Kidney glomerular epithelial cell (primary cell): ENCODE measurements at regions not wholly inside any gene's neighbourhood (a gene's known extent, or its start where the extent isn't known, plus 50 kb on each side); places are given as distances from the start of the nearest gene placed in this dataset.

Source experiments
- DNase-seq: peaks from one replicate; lab custom pipeline; 2025; lab: John Stamatoyannopoulos, UW

DNA sequence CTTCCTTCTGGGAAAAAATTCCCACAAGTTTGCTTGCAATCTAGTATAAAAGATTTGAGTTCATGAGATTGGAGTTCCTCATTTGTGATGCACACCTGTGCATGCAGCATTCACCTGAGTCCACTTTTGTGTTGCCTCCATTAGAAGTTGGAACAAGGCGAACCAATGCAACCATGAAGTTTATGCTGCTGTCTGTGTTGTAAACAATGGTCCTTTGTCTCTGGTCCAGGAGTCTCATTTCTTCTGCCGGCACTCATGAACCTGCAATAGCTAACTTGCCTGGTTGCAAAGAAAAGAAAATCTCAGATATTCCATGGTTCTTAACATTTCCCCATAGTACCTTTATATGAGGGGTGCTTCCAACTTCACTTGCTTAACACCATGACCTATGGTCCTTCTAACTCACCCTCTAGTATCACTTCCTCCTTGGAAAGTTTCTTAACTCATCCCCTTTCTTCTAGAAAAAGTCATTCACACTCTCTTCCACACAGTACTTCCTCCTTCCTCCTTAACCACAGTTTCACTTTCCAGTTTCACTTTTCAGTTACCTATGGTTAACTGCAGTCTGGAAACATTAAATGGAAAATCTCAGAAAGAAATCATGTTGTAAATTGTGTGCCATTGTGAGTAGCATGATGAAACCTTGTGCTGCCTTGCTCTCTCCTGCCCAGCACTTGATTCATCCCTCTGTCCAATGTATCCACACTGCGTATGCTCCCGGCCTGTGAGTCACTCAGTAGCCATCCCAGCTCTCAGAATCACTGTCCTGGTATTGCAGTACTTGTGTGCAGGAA lies 128.8 kb upstream of the TRIB2 start:
- DNase-seq: peak; percentile 76

DNA sequence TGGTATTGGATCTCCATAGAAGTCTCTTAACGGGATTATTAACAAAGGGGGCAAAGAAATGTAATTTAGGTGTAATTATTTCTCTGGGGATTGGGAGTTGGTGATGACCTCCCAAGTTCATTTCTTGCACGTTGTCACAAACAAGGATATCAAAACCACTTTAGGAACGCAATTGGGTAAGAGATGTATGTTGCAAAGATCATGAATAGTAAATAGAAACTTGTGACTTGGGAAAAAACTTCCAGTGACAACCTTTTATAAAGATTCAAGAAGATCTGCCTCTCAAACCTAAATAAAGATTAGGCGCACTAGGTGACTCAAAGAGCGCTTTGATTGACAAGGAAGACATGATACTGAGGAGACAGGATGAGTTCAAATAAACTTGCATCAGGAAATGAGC lies 127.8 kb upstream of the TRIB2 start:
- no peak for DNase-seq

DNA sequence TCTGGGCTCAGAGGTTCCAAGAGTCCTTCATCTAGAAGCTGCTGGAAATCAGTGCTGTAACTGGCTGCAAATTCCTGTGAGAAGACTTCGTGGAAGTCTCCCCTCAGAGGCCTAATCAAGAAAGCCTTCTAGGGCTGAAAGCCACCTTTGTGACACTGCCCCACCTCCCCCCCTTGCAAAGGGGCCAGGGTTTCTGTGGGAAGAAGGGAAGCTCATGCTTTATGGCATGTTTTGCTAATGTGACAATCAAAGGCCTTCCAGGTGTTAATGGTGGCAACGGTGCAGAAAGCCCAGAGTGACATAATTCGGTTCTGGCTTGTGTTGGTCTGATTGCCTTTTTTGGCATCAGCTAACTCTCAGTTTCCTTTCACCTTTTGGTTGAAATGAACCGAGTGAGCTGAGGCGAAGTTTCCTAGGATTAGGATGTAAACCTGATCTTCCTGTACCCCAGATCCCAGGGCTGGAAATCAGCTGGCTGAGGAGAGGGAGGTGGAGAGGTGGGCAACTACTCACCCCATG lies 126.9 kb upstream of the TRIB2 start:
- DNase-seq: no peak

DNA sequence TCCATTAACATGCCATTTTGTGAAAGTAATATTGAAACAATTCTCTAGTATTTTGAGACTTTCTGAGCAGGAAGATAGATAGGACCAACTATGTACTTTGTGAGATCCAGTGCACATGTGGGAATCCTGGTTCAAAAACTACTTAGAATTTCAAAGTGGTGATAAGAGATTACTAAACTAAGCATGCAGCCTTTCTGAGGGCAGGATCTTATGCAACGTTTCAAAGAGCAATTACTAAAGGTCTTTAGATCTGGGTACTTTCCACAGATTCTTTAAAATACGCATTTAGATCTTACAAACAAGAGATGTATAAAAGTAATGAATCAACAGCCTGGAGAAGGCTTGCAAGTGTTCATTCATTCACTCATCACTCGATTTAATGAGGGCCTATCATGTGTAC lies 124.4 kb upstream of the TRIB2 start:
- DNase-seq: no peak

DNA sequence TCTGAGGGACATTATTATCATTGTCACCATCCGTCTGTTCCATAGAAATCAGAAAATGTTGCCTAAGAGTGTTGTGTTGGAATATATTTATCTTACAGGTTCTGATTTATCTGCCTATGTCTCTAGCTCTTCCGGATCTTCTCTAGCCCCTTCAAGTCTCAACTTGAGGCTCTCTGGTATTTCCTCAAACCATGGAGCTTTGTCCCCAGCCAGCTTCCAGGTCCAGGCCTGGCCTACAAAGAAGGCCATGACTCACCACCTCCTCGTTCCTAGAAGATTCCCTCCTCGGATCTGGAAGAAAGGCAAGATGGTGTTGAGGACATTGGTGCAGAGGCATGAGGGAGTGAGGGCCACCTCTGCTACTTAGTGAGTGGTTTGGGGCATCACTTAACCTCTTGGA lies 122.1 kb upstream of the TRIB2 start:
- no peak for DNase-seq

DNA sequence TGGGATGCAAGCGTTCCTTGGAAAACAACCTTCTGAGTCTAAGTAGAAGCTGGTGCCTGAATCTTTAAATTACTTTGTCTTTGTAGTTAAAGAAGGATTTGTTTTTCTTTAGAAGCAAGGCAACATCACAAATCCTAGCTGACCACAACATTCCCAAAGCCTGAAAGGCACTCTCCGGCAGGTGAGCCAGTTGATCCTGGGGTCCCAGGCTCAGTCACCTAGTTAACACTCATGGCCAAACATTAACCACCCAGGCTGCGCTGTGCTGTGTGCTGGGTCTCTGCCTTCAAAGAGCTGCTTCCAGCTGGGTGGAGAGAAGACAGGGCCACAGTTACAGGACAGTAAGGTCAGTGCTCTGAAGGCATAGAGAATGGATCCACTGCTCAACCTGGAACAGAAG lies 120.0 kb upstream of the TRIB2 start:
- DNase-seq: no peak

DNA sequence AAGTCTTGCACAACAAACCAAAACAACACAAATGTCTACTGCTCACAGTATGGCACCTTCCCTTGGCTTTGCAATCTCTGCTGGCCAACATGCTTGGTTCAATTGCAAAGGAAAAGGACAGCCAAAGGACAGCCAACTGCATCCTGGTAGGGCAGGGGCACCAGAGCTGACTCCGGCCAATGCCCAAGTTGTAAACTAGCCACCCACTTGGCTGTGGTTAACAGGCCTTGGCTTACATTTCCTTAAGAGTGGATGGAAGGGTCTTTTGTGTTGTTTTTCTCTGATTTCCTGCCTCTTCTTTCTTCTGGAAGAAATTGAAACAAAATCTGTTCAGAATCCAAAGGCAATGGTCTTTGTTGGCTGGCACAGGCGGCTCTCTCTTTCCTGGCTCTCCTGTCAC lies 119.1 kb upstream of the TRIB2 start:
- no peak for DNase-seq

DNA sequence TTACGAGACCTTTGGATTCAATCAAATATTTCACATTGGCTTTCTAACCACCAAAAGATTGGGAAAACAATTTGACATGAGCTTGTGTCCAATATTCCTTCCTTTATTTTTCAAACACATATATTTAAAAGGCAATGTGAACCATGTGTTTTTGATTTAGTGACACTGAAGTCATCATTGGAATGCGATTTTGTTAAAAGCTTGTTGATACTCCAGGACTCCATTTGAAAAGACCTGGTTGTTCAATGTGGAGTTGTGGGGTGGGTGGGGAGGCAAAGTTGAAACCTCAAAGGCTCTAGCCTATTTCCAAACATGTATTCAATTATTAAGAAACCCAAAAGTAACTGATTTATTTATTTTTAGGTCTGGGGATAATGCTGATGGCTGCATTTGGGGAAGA lies 114.1 kb upstream of the TRIB2 start:
- DNase-seq: no peak

DNA sequence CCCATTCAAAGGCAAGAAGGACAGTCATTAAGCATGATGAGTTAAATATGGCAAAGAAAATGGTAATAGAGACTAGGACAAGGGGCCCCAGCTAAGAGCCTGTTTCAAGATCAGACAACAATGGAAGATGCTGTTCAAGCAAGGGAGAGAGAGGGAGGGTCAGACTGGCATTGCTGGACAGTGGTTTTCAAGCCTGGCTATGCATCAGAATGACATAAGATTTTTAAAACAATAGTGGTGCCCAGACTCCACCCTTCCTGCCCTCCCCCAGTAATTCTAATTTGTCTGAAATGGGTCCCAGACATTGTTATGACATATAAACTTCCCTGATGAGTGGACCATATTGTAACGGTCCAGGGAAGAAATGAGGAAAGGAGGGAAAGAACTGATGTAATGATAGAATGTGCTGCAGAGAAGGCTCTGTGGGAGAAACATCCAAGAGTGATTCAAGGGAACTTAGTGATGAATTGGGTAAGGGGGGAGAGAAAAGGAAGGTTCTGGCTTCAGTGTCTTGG lies 112.9 kb upstream of the TRIB2 start:
- DNase-seq: no peak

DNA sequence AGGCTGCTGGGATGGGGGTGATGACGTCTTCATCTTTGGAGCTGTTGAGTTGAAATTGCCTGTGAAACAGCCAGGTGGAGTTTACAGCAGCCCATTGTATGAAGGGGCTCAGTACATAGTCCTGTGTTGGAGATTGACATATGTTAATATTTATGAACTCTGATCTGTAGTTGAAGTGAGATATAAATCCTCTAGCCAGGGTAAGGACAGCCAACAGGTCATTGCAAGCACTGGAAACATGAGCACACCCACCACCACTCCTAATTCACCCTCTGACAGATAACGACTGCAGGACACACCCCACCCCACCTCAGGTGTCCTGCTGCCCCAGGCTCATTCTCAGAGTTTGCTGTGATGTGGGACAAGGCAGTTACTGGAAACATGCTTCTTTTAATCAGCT lies 112.4 kb upstream of the TRIB2 start:
- DNase-seq: no peak

DNA sequence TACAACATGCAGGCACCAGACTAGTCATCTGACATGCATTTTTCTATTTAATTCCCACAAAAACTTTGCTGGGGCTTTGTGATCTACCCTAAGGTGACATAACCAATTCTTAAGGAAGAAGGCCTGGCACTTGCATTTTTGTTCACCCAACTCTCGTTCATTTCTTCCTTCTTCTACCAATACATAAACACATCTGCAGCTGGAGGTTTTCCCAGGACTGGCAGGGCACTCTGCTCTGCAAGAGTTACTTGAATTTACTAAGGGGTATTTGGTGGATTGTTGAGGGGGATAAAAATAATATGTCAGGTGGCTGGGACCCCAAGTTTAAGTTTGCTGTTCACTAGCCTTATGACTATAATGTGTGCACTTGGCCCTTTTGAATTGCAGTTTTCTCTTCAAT lies 111.4 kb upstream of the TRIB2 start:
- DNase-seq: no peak

DNA sequence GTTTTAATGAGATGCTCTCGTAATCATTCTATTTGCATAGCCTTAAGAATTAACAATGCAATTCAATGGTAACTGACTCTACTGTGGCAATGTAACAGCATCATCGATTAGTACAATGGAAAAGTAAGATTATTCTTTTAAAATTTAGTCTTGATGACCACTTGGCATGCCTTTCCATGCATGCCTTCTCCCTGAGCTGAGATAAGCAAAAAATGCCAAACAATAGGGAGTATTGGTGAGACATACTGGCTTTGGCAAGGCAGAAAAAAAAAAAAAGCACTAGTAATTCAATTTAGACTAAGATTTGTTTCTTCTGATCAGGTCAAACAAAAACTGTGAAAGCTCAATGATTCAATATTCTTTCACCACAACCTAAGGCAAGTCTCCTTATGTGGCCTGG lies 110.8 kb upstream of the TRIB2 start:
- DNase-seq: peak; percentile 66

DNA sequence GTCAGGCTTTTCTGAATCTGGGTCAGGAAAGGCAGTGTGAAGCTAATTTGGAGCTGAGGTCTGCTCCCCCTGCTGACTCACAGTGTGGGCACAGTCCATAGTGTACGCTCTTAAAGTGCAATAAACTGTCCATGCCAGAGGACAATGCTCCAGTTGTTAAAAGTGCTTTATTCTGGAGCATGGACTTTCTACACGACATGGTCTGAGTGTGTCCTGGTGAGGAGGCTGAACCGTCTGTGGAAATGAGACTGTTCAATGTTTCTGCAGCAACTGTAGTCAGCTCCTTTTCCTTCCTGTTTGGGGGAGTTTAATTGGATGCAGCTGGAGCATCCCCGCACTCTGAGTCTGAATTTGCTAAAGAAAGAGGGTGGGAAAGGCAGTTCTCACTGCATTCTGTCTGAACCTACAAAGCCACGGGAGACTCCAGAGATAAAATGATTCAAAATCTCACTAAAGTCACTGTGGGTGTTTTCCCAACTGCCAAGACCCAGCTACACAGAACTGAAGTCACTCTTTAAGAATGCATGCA lies 110.2 kb upstream of the TRIB2 start:
- peak; percentile 8 for DNase-seq

DNA sequence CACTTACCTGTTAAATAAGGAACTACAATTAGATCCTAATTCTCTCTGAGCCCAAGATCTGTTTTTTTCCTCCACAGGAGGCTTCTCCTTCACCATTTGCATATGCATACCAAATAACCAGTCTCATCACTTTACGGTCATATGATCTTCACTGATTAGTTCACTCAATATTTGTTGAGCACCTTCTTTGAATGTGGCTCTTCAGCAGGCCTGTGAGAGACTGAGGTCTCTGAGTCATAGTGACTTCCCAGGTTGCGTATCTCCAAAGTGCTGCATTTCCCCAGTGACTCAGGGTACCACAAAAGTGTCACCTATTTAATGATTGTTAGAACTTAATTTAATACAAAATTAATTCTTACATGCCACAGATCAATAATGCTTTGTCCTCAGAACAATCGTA lies 108.8 kb upstream of the TRIB2 start:
- no peak for DNase-seq

DNA sequence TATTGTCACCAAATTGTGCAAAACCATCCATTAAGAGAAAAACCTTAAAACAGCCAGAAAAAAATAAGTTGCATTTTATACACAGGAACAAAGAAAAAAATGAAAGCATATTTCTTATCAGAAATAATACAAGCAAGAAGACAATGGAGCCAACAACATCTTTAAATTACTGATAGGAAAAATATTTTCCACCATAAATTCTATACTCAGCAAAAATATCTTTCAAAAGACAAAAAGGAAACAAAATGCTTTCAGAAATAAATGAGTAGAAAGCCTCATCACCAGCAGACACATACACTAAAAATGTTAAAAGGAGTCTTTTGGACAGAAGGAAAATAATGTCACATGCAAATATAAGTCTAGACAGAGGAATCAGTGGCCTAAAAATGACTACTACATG lies 106.4 kb upstream of the TRIB2 start:
- DNase-seq: no peak

DNA sequence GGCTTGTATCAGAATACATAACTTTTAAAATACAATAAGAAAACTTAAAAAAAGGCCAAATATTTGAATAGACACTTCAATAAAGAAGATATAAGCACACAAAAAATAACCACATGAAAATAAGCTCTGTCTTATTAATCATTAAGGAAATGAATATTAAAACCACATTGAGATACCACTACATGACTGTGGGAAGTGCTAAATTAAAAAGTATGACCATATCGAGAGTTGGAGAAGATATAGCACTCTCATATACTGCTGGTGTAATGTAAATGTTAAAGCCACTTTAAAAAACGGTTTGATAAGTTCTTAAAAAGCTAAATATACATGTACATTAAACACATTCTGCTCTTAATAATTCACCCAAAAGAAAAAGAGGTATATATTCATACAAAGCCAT lies 104.6 kb upstream of the TRIB2 start:
- DNase-seq: no peak

DNA sequence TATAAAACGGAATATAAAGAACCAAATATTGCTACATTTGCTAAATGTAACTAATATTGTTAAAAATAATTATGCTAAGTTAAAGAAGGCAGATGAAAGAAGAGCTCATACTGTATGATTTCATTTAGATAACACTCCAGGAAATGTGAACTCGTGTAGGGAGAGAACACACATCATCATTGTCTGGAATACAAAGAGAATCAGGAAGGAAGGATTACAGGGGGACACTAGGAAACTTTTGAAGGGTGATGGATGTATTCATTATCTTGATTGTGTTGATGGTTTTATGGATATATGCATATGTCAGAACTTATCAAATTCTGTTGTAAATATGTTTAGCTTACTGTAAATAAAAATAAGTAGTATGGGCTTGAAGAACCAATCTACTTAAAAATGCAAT lies 104.1 kb upstream of the TRIB2 start:
- no peak for DNase-seq

DNA sequence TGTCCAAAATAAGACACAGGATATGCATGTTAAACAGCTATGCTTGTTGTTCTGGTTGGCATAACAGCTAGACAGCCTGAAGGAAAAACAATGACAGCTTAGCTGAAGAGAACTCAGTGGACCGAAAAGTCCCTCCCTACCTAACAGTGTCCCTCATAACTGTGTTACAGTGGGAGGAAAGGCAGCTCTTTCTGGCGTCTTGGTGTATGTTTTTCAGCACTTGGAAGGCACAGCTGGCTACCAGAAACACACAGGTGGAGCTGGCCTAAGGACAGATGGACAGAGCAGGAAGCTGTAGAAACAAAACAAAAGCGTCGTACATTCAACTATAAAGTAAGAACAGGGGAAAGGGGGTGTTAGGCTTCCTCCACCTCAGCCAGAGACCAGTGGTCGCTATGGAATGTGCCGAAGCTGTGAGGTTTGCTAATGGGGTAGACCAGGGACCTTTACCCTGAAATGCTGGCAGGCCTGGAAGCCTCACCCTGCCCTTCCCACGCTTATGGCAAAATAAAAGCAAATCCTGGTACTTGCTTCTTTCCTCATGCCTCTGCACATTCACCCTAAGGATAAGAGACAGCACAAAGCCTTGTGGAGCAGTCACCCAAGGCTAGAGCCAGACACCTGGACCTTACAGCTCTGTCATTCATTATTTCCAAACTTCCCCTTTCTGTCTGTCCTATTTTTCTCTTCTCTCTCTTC lies 103.5 kb upstream of the TRIB2 start:
- peak; percentile 77 for DNase-seq

DNA sequence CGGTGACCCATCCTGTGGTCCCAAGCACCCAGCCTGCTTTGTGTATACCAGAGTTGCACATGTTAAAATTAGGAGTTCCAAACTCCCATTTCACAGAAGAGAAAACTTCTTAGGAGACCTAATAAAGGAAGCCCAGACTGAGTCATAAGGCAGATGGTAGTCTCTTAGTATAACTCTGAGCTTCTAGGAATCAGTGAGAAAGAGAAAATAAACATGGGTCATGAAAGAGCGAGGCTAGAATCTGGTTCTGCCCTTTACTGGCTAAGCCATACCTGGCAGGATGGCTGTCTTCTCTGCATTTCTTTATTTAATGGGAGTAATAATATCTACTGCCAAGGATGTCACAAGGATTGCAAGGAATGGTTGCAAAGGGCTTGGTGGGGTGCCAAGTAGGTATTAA lies 101.2 kb upstream of the TRIB2 start:
- DNase-seq: no peak

DNA sequence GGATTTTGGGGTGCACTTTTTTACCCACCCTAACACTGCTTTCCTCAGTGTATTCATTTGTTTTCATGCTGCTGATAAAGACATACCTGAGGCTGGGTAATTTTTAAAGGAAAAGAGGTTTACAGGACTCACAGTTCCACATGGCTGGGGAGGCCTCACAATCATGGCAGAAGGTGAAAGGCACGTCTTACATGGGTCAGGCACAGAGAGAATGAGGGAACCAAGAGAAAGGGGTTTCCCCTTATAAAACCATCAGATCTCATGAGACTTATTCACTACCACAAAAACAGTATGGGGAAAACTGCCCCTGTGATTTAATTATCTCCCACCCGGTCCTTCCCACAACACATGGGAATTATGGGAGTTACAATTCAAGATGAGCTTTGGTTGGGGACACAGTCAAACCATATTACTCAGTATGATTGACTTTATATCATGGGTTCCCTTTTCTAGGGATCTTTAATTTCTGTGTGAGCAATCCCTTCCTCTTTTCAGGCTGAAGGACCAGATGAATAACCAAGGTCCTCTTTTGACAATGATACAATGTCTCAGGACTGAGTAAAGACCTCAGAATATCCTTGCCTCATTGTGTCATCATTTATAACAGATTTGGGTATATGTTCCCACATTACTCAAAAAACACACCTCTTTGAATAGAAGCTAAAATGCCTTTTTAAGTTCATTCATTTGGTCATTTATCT lies 100.1 kb upstream of the TRIB2 start:
- DNase-seq: no peak

DNA sequence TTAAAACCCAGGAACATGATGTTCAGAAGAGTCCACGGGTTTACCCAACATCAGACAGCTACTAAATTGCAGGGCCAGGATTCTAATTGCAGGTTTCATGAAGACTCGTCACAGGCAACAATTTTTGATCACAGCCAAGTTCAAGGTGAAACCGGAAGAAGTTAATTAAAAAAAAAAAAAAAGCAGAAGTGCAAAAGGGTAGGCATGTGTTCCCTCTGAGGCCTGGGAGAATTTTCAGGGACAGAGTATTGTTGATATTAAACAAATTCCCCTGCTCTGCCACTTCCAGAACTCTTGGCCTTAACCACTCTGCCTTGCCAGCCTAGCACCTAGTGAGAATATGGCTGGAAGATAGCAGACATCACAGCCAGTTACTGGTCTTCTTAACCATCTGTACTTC lies 99.4 kb upstream of the TRIB2 start:
- DNase-seq: no peak

DNA sequence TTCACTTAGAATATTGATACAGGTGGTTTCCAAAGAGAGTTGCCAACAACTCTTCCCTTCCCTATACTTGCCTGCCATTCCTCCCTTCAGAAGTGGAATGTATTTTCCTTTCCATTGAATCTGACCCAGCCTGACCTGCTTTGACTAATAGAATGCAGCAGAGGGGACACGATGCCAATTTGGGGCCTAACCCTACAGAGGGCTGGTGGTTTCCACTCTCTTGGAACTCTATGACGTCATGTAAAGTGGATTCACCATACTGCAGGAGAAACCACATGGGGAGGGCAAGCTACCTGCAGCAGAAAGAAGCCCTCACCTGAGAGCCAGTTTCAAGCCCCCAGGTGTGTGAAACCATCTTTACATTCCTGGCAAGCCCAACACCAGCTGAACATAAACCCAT lies 98.9 kb upstream of the TRIB2 start:
- no peak for DNase-seq

DNA sequence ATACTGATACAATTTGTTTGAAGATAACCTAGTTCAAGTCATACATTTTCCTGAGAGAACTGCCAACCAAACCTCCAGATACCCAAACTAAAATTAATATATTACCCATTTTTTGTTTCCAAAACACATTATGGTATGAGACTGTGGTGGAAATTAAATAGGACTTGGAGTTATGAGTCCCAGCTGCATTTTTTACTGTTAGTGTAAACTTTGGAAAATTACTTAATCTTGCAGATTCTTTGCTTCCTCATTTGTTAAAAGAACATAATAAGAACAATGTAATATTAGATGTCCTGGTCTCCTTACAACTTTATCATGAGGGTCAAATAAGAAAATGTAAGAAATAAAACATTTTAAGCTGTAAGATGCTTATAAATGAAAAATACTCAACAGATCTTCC lies 98.2 kb upstream of the TRIB2 start:
- DNase-seq: no peak
